T-helper 2 cell treated with Interferon-gamma antibody and Interleukin-4, amounts not matched to agents 5 μg/mL and 100 μg/mL, for 36 hours (primary cell): ENCODE measurements at regions not wholly inside any gene's neighbourhood (a gene's known extent, or its start where the extent isn't known, plus 50 kb on each side); places are given as distances from the start of the nearest gene placed in this dataset.
"Not testable (repeated sequence)": the region's sequence is repeated elsewhere in the genome, so short reads cannot be mapped to it uniquely, and the experiment has no call there.

Source experiments
- DNase-seq: peaks from one replicate; pipeline ENCODE4 v3.0.0; 2021; ENCODE audit warnings: low spot score
- H3K27ac Mint-ChIP-seq: one replicate; pipeline ENCODE4 v1.8.0; 2021; ENCODE audit warnings: mild to moderate bottlenecking, mixed read lengths
- H3K27me3 Mint-ChIP-seq: one replicate; pipeline ENCODE4 v1.8.0; 2021; ENCODE audit warnings: low read depth, mixed read lengths
- H3K36me3 Mint-ChIP-seq: one replicate; pipeline ENCODE4 v1.8.0; 2021; ENCODE audit warnings: low read depth, mixed read lengths
- H3K4me1 Mint-ChIP-seq: one replicate; pipeline ENCODE4 v1.8.0; 2021; ENCODE audit warnings: low read depth, mixed read lengths
- H3K4me3 Mint-ChIP-seq: one replicate; pipeline ENCODE4 v1.8.0; 2022; ENCODE audit warnings: mild to moderate bottlenecking, moderate library complexity, mixed read lengths
- H3K9me3 Mint-ChIP-seq: one replicate; pipeline ENCODE4 v1.8.0; 2021; ENCODE audit warnings: mixed read lengths

DNA sequence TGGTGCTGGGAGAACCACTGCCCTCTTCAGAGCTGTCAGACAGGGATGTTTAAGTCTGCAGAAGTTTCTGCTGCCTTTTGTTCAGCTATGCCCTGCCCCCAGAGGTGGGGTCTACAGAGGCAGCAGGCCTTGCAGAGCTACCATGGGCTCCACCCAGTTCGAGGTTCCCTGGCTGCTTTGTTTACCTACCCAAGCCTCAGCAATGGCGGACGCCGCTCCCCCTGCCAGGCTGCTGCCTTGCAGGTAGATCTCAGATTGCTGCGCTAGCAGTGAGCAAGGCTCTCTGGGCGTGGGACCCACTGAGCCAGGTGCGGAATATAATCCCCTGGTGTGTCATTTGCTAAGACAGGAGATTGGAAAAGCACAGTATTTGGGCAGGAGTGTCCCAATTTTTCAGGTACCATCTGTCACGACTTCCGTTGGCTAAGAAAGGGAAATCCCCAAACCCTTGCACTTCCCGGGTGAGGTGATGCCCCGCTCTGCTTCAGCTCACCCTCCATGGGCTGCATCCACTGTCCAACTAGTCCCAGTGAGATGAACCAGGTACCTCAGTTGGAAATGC, 1415.5 kb downstream of the GRIK2 start:
- not testable (repeated sequence) for H3K27ac Mint-ChIP-seq, H3K27me3 Mint-ChIP-seq, DNase-seq, H3K36me3 Mint-ChIP-seq, H3K4me3 Mint-ChIP-seq, H3K4me1 Mint-ChIP-seq
- H3K9me3 Mint-ChIP-seq = peaks cover 12% of the 10 kb centered on the region

- no peaks in the 10 kb centered on the region for H3K36me3 Mint-ChIP-seq
- H3K9me3 Mint-ChIP-seq = no peaks in the 10 kb centered on the region
- H3K27me3 Mint-ChIP-seq = no peaks in the 10 kb centered on the region
- H3K4me1 Mint-ChIP-seq = no peaks in the 10 kb centered on the region
- no peak overlapping the region for H3K4me3 Mint-ChIP-seq
- no peak overlapping the region for H3K27ac Mint-ChIP-seq
- DNase-seq = no peak
Observed at GRCh38 chr6:102799051-102799450, 1405.5 kb downstream of the GRIK2 start.

DNA sequence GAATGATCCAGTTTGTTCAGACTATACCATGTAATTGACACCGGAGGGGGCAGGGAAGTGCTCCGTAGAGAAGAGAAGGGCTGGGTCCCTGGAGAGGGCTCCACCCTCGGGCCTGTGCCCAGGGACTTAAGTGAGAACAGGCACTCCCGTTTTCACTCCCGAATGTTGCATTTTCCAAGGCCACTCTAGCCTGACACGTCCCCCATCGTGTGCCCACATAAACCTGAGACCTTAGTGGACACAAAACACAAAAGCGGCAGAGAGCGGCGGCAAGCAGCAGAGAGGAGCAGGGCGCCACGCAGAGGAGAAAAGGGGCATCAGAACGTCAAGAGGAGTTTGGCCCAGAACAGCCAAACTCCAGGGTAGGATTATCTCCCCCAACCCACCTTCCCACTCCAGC, 1405.1 kb downstream of the GRIK2 start:
- Mint-ChIP-seq H3K4me3 (no peak overlapping the region), H3K27ac (no peak overlapping the region), H3K4me1 (no peaks in the 10 kb centered on the region), H3K36me3 (no peaks in the 10 kb centered on the region), H3K9me3 (no peaks in the 10 kb centered on the region), H3K27me3 (no peaks in the 10 kb centered on the region)
- DNase-seq = no peak

- DNase-seq = no peak
- H3K36me3 Mint-ChIP-seq = no peaks in the 10 kb centered on the region
- no peaks in the 10 kb centered on the region for H3K4me1 Mint-ChIP-seq
- no peaks in the 10 kb centered on the region for H3K27me3 Mint-ChIP-seq
- no peaks in the 10 kb centered on the region for H3K9me3 Mint-ChIP-seq
- no peak overlapping the region for H3K4me3 Mint-ChIP-seq
- no peak overlapping the region for H3K27ac Mint-ChIP-seq
Observed at GRCh38 chr6:102793752-102794151, 1400.2 kb downstream of the GRIK2 start.

- Mint-ChIP-seq H3K36me3 (no peaks in the 10 kb centered on the region), H3K27ac (no peak overlapping the region), H3K4me1 (no peaks in the 10 kb centered on the region), H3K4me3 (no peak overlapping the region), H3K27me3 (no peaks in the 10 kb centered on the region), H3K9me3 (peaks cover 16% of the 10 kb centered on the region)
- DNase-seq = no peak
Observed at GRCh38 chr6:102774326-102774725, 1380.8 kb downstream of the GRIK2 start.

DNA sequence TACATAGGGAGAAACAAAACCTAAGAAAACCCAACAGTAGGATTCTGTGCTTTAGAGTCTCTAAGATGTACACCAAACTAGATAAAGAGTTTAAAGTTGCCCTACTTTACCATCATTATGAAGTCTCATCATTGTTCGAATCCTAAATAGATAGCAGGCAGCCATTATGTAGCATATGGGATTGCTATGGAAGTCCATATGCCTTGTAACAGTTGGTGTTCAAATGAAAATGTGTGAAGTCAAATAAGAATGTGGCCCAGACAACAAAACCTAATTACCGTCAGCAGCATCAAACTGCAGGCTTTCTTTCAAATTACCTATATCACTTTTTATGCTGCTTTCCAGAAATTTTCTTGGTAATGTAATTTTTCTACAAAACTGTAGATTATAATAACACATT, 1380.1 kb downstream of the GRIK2 start:
- Mint-ChIP-seq H3K36me3 (no peaks in the 10 kb centered on the region), H3K27ac (no peak overlapping the region), H3K9me3 (peaks cover 16% of the 10 kb centered on the region), H3K4me3 (no peak overlapping the region), H3K4me1 (no peaks in the 10 kb centered on the region), H3K27me3 (no peaks in the 10 kb centered on the region)
- DNase-seq = no peak

DNA sequence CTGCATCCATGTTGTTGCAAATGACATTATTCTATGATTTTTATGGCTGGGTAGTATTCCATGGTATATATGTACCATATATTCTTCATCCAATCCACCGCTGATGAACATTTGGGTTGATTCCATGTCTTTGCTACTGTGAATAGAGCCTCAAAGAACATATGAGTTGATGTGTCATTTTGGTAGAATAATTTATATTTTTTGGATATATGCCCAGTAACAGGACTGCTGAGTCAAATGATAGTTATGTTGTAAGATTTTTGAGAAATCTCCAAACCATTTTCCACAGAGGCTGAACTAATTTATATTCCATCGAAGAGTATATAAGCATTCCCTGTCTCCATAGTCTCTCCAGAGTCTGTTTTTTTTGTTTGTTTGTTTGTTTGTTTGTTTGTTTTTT, 1373.5 kb downstream of the GRIK2 start:
- Mint-ChIP-seq H3K4me1 (no peaks in the 10 kb centered on the region), H3K9me3 (peaks cover 18% of the 10 kb centered on the region), H3K27me3 (no peaks in the 10 kb centered on the region), H3K36me3 (no peaks in the 10 kb centered on the region), H3K27ac (no peak overlapping the region), H3K4me3 (no peak overlapping the region)
- DNase-seq = no peak

DNA sequence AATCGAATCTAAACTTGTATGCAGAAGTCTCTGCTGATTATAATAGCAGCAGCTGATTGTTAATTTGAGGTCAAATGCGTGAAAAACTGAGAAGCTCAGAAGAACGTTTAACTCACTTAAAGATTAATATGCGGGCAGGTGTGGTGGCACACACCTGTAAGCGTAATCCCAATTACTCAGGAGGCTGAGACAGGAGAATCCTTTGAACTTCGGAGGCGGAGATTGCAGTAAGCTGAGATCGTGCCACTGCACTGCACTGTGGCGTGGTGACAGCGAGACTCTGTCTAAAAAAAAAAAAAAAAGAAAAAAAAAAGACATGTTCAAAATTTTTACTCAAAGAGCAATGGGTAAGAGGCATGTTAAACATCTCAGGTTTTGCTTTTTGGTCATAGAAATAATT, 1370.8 kb downstream of the GRIK2 start:
- H3K4me3 Mint-ChIP-seq = no peak overlapping the region
- H3K9me3 Mint-ChIP-seq = peaks cover 12% of the 10 kb centered on the region
- H3K27ac Mint-ChIP-seq = no peak overlapping the region

DNA sequence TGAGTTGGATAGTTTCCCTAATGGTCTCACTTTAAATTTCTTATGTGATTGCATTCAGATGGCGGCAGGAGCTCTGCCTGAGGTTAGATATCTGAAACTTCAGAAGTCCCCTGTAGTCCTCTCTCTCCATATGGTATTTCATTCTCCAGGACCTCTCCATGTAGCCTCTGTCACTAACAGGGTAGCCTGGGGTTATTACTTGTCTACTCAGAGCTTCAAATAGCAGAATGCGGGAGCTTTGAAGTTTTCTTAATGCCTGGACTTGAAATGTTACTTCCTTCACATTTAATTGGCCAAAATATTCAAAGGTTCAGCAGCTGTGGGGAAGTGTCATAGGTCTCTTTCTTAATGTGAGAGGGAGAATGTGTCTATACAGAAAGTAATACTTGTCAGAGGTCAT, 1370.4 kb downstream of the GRIK2 start:
- H3K4me3 Mint-ChIP-seq = no peak overlapping the region
- no peak for DNase-seq
- H3K9me3 Mint-ChIP-seq = peaks cover 15% of the 10 kb centered on the region
- no peaks in the 10 kb centered on the region for H3K36me3 Mint-ChIP-seq
- no peak overlapping the region for H3K27ac Mint-ChIP-seq
- no peaks in the 10 kb centered on the region for H3K4me1 Mint-ChIP-seq
- H3K27me3 Mint-ChIP-seq = no peaks in the 10 kb centered on the region

More for the DNA sequence above, 1370.8 kb downstream of the GRIK2 start:
- Mint-ChIP-seq H3K27me3 (no peaks in the 10 kb centered on the region), H3K4me1 (no peaks in the 10 kb centered on the region), H3K36me3 (no peaks in the 10 kb centered on the region)
- DNase-seq = no peak

DNA sequence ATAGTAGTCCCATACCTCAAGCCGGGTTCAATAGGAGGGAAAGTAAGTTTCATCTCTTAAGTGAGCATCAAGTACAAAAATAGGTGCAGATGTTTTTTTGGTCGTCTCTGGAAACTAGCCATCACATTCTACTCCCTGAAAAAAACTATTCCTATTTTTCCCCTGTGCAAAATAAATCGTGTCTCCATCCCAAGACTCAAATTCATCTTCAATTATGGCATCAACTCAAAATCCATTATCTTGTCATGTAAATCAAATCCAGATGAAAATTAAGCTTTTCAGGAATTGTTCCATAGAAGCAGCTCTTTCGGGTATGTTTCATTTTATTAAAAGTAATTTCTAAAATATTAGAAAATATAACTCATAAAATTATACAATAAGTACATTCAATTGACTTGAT, 1368.4 kb downstream of the GRIK2 start:
- Mint-ChIP-seq H3K4me3 (no peak overlapping the region), H3K4me1 (no peaks in the 10 kb centered on the region), H3K27ac (no peak overlapping the region), H3K36me3 (no peaks in the 10 kb centered on the region), H3K27me3 (no peaks in the 10 kb centered on the region), H3K9me3 (peaks cover 11% of the 10 kb centered on the region)
- no peak for DNase-seq

GRCh38 chr6:102759415-102759814, 1365.9 kb downstream of the GRIK2 start:
- no peaks in the 10 kb centered on the region for H3K36me3 Mint-ChIP-seq
- no peaks in the 10 kb centered on the region for H3K4me1 Mint-ChIP-seq
- H3K4me3 Mint-ChIP-seq = no peak overlapping the region
- H3K9me3 Mint-ChIP-seq = peaks cover 18% of the 10 kb centered on the region
- no peaks in the 10 kb centered on the region for H3K27me3 Mint-ChIP-seq
- no peak overlapping the region for H3K27ac Mint-ChIP-seq
- no peak for DNase-seq

DNA sequence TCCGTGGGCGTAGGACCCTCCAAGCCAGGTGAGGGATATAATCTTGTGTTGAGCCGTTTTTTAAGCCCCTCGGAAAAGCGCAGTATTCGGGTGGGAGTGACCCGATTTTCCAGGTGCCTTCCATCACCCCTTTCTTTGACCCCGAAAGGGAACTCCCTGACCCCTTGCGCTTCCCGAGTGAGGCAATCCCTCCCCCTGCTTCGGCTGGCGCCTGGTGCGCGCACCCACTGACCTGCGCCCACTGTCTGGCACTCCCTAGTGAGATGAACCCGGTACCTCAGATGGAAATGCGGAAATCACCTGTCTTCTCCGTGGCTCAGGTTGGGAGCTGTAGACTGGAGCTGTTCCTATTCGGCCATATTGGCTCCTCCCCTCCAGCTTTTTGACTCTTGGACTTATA, 1365.0 kb downstream of the GRIK2 start:
- not testable (repeated sequence) for H3K36me3 Mint-ChIP-seq

GRCh38 chr6:102749210-102749971, 1355.9 kb downstream of the GRIK2 start:
- Mint-ChIP-seq H3K36me3 (no peaks in the 10 kb centered on the region), H3K27ac (no peak overlapping the region), H3K9me3 (peaks cover 6% of the 10 kb centered on the region), H3K27me3 (no peaks in the 10 kb centered on the region), H3K4me1 (no peaks in the 10 kb centered on the region), H3K4me3 (no peak overlapping the region)
- DNase-seq = no peak

More for the DNA sequence above, 1365.0 kb downstream of the GRIK2 start:
- not testable (repeated sequence) for H3K27ac Mint-ChIP-seq, DNase-seq, H3K4me1 Mint-ChIP-seq, H3K4me3 Mint-ChIP-seq, H3K27me3 Mint-ChIP-seq
- H3K9me3 Mint-ChIP-seq = peaks cover 18% of the 10 kb centered on the region

DNA sequence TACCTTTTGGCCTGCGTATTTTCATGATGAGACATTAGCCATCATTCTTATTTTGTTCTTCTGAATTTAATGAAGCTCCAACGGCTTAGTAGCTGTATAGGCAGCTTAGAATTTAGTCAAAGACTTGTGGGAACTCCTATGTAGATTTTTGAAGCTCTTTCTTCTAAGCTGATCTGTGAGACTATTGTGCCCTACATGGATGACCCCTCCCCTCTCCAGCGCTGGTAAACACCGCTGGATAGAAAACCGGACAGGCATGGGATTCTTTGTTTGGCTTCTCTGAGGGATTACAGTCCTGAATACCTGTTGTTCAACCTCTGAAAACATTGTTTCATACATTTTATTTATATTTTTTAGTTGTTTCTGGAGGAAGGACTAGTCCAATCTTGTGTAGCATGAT, 1353.4 kb downstream of the GRIK2 start:
- no peak overlapping the region for H3K27ac Mint-ChIP-seq
- DNase-seq = no peak
- H3K36me3 Mint-ChIP-seq = no peaks in the 10 kb centered on the region
- peaks cover 6% of the 10 kb centered on the region for H3K9me3 Mint-ChIP-seq
- no peaks in the 10 kb centered on the region for H3K27me3 Mint-ChIP-seq
- H3K4me3 Mint-ChIP-seq = no peak overlapping the region
- no peaks in the 10 kb centered on the region for H3K4me1 Mint-ChIP-seq
